AG04449 (cell line): ENCODE measurements at regions not wholly inside any gene's neighbourhood (a gene's known extent, or its start where the extent isn't known, plus 50 kb on each side); places are given as distances from the start of the nearest gene placed in this dataset.
"Not testable (repeated sequence)": the region's sequence is repeated elsewhere in the genome, so short reads cannot be mapped to it uniquely, and the experiment has no call there.

ENCODE experiments used
- CTCF ChIA-PET: fragments of 350-600 bp; formaldehyde crosslinking; extraction: SDS; loops from one replicate; lab custom pipeline; 2021; ENCODE audit warnings: antibody characterized with exemption; lab: Yijun Ruan, JAX
- POLR2A ChIA-PET: fragments of 400-600, 350-600 bp; formaldehyde crosslinking; extraction: SDS; loops from one replicate; lab custom pipeline; 2020; ENCODE audit warnings: antibody characterized with exemption, inconsistent platforms; lab: Yijun Ruan, JAX
- DNase-seq: peaks from one replicate; pipeline ENCODE4 v3.0.0-alpha.2; 2010; ENCODE audit warnings: low read depth, low spot score
- H3K4me3 ChIP-seq: 2 replicates; pipeline ENCODE4 v1.5.1; 2011; ENCODE audit warnings: low read depth, mild to moderate bottlenecking, control low read depth, low read length
- CTCF ChIP-seq: IDR thresholded peaks from one replicate; pipeline ENCODE4 v1.5.1; 2011; ENCODE audit warnings: mild to moderate bottlenecking, moderate library complexity, low read length, control low read depth, inconsistent platforms; ENCODE audit not compliant: insufficient read depth; ENCODE audit errors: missing control alignments

DNA sequence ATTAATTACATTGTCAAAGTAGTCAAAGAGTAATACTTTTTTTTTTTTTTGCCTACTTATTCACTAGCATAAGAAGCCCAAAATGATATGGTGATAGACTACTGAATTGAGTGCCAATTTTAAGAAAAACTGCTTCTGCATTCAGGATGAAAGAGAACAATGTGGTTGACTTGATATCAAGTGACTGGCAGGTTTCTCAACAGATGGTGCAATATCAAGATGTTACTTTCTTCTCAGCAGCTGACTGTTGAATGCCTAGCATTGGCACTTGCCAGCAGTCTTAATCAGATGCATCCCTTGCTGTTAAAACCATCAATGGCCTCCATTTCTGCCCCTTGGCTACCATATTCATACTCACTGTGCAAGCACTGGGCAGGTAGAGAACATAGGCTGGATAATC is 863.2 kb downstream of the GBE1 start:
- no peak for TF ChIP-seq CTCF
- no peak for DNase-seq
- H3K4me3 ChIP-seq, result no peak overlapping the region
- ChIA-PET POLR2A (no interaction called here), CTCF (no interaction called here)

GRCh38 chr3:80897005-80897404 is 864.4 kb downstream of the GBE1 start:
- CTCF ChIA-PET, POLR2A ChIA-PET, DNase-seq, H3K4me3 ChIP-seq: not testable (repeated sequence)

GRCh38 chr3:80890571-80890970 is 870.9 kb downstream of the GBE1 start:
- no peak for TF ChIP-seq CTCF
- CTCF ChIA-PET, result no interaction called here
- H3K4me3 ChIP-seq, result no peak overlapping the region
- POLR2A ChIA-PET, result no interaction called here
- DNase-seq, result no peak

GRCh38 chr3:80889535-80889934 is 871.9 kb downstream of the GBE1 start:
- H3K4me3 ChIP-seq, result no peak overlapping the region
- DNase-seq, result no peak
- TF ChIP-seq CTCF, result no peak
- CTCF ChIA-PET, result no interaction called here
- POLR2A ChIA-PET, result no interaction called here

DNA sequence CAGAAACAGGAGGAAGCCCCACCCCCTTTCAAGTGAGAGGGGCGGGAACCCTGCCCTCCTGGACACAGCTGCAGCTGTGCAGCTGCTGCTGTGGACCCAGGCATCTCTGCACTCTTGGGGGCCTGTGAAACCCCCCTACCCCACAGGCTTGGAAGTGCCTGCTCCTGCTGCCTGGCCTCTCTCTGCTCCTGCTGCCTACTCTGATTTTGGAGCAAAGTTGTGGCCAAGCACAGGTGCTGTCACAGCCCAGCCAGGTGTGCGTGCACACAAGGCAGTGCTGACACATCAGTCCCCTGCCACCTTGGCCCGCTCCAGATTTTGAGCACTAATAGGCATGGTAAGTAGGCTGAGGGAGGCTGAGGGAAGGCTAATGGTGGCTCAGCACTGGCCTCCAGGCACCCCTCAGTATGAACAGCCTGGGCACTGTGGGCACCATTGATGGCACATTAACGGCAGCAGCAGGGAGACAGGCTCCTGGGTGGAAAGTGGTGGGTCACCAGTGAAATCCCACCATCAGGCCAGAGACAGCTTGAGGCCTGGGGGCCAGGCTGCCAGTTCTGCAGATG is 890.9 kb downstream of the GBE1 start:
- DNase-seq, result no peak
- no peak for TF ChIP-seq CTCF
- H3K4me3 ChIP-seq, result no peak overlapping the region
- CTCF ChIA-PET, result no interaction called here
- POLR2A ChIA-PET, result no interaction called here

DNA sequence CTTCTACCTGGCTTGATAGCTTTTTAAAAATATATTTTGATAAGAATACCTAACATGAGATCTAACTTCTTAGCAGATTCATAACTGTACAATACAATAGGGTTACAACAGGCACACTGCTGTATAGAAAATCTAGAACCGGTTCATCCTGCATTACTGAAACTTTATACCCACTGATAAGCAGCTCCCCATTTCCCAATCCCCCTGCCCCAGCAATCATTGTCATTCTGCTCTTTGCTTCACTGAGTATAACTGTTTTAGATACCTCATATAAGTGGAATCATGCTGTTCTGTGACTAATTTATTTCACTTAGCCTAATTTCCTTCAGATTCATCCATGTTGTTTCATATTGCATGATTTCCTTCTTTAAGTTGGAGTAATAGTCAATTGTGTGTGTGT is 906.0 kb downstream of the GBE1 start:
- TF ChIP-seq CTCF, result no peak
- POLR2A ChIA-PET, result no interaction called here
- DNase-seq, result no peak
- H3K4me3 ChIP-seq, result no peak overlapping the region
- CTCF ChIA-PET, result no interaction called here

- CTCF ChIA-PET, result no interaction called here
- DNase-seq, result no peak
- H3K4me3 ChIP-seq, result no peak overlapping the region
- TF ChIP-seq CTCF, result no peak
- POLR2A ChIA-PET, result no interaction called here
These were observed 925.0 kb downstream of the GBE1 start for GRCh38 chr3:80836395-80836794.
